HG02642 (cell line): ENCODE measurements at regions not wholly inside any gene's neighbourhood (a gene's known extent, or its start where the extent isn't known, plus 50 kb on each side); places are given as distances from the start of the nearest gene placed in this dataset.

Experiments used
- ATAC-seq: cut with Tn5 transposase; IDR thresholded peaks from one replicate; pipeline ENCODE4 v1.9.1; 2021; ENCODE audit warnings: mild to moderate bottlenecking; ENCODE audit not compliant: unreplicated experiment, poor library complexity

GRCh38 chr13:33606692-33607091, 211.3 kb upstream of the RFC3 start:
- ATAC-seq: no peak

GRCh38 chr13:33610438-33611120, 207.4 kb upstream of the RFC3 start:
- ATAC-seq: no peak

- ATAC-seq: no peak
Observed at GRCh38 chr13:33611121-33611805, 206.7 kb upstream of the RFC3 start.

GRCh38 chr13:33612641-33613638, 205.0 kb upstream of the RFC3 start:
- ATAC-seq: peak; percentile 79

- no peak for ATAC-seq
Observed at GRCh38 chr13:33615436-33615835, 202.5 kb upstream of the RFC3 start.

GRCh38 chr13:33616130-33616529, 201.8 kb upstream of the RFC3 start:
- no peak for ATAC-seq

- no peak for ATAC-seq
Observed at GRCh38 chr13:33617055-33617454, 200.9 kb upstream of the RFC3 start.

GRCh38 chr13:33624253-33624652, 193.7 kb upstream of the RFC3 start:
- no peak for ATAC-seq

GRCh38 chr13:33624740-33625139, 193.2 kb upstream of the RFC3 start:
- ATAC-seq: no peak

- ATAC-seq: no peak
Observed at GRCh38 chr13:33626407-33626806, 191.5 kb upstream of the RFC3 start.

GRCh38 chr13:33628662-33629061, 189.3 kb upstream of the RFC3 start:
- no peak for ATAC-seq

GRCh38 chr13:33629605-33630360, 188.2 kb upstream of the RFC3 start:
- no peak for ATAC-seq

- ATAC-seq: no peak
Observed at GRCh38 chr13:33633701-33634545, 184.0 kb upstream of the RFC3 start.

- ATAC-seq: no peak
Observed at GRCh38 chr13:33634546-33634982, 183.4 kb upstream of the RFC3 start.

GRCh38 chr13:33636243-33636642, 181.7 kb upstream of the RFC3 start:
- no peak for ATAC-seq

GRCh38 chr13:33636955-33637670, 180.8 kb upstream of the RFC3 start:
- ATAC-seq: no peak

GRCh38 chr13:33637978-33638743, 179.8 kb upstream of the RFC3 start:
- no peak for ATAC-seq

- ATAC-seq: no peak
Observed at GRCh38 chr13:33639158-33639557, 178.8 kb upstream of the RFC3 start.
